ENCODE measurements at regions not wholly inside any gene's neighbourhood (a gene's known extent, or its start where the extent isn't known, plus 50 kb on each side); places are given as distances from the start of the nearest gene placed in this dataset.

DNA sequence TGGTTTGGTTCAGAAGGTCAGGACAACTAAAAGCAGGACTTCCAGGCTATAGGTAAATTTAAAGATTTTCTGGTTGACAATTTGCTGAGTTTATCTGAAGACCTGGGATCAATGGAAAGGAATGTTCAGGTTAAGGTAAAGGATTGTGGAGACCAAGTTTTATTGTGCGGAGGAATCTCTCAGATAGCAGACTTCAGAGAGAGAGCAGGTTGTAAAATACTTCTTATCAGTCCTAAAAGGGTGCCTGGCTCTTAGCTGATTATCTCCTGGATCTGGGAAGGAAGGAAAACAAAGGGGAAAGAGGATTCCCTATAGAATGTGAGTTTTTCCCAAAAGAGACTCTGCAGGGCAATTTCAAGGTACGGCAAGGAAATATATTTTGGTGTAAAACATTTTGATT, 851.5 kb downstream of the DACH1 start:
- TF ChIP-seq POLR2A (IDR thresholded peaks at IDR 0.05; ENCODE audit: low read length) (no peak), GATA1 (IDR thresholded peaks at IDR 0.05; ENCODE audit: low read depth, low read length) (no peak)

Measured in erythroblast (primary cell).